ENCODE measurements at regions not wholly inside any gene's neighbourhood (a gene's known extent, or its start where the extent isn't known, plus 50 kb on each side); places are given as distances from the start of the nearest gene placed in this dataset.

DNA sequence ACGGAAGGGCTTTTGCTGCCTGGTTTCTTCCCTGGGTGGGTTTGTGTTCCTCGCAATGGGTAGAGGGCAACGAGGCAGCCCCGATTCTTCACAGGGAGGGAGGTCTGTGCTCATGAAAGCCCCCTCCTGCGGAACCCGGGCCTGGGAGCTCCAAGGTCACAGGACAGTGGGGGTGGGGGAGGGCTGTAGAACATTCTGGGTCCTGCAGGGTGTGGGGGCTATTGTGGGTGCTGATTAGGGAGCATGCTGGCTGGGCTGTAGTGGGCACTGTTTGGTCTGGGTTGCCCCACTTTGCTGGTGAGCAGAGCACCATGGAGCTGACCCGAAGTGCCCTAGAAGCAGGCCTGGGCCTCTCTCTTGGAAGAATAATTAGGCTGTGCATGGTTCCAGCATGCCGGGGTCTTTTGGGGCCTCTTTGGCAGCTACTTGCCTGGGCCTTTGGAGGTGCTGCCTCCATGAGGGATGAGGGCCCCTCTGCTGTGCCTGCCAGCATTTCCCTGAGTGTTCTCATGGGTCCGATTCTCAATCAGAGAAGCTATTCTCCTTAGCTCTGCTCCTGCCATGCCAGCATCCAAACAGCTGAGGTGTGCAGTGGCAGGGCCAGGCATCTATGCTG lies 232.2 kb upstream of the HS6ST1 start:
- Histone ChIP-seq H3K27ac (no peak overlapping the region), H3K9ac (no peak overlapping the region), H2AFZ (ENCODE audit: low read depth) (no peak overlapping the region), H3K36me3 (ENCODE audit: insufficient read depth) (no peaks in the 10 kb centered on the region), H3K4me1 (ENCODE audit: low read depth, poor library complexity, severe bottlenecking) (no peaks in the 10 kb centered on the region), H4K20me1 (ENCODE audit: insufficient read depth) (no peaks in the 10 kb centered on the region), H3K79me2 (ENCODE audit: insufficient read depth, low read depth) (no peaks in the 10 kb centered on the region), H3K4me2 (no peak overlapping the region), H3K4me3 (IDR thresholded peaks at IDR 0.05; ENCODE audit: insufficient read depth, low read depth, low read length) (no peak overlapping the region), H3K27me3 (ENCODE audit: insufficient read depth, low read depth) (no peaks in the 10 kb centered on the region)
- TF ChIP-seq, protein P1, sequence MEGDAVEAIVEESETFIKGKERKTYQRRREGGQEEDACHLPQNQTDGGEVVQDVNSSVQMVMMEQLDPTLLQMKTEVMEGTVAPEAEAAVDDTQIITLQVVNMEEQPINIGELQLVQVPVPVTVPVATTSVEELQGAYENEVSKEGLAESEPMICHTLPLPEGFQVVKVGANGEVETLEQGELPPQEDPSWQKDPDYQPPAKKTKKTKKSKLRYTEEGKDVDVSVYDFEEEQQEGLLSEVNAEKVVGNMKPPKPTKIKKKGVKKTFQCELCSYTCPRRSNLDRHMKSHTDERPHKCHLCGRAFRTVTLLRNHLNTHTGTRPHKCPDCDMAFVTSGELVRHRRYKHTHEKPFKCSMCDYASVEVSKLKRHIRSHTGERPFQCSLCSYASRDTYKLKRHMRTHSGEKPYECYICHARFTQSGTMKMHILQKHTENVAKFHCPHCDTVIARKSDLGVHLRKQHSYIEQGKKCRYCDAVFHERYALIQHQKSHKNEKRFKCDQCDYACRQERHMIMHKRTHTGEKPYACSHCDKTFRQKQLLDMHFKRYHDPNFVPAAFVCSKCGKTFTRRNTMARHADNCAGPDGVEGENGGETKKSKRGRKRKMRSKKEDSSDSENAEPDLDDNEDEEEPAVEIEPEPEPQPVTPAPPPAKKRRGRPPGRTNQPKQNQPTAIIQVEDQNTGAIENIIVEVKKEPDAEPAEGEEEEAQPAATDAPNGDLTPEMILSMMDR (conservative IDR thresholded peaks at IDR 0.05; ENCODE audit: low read depth, low read length), result no peak

DNA sequence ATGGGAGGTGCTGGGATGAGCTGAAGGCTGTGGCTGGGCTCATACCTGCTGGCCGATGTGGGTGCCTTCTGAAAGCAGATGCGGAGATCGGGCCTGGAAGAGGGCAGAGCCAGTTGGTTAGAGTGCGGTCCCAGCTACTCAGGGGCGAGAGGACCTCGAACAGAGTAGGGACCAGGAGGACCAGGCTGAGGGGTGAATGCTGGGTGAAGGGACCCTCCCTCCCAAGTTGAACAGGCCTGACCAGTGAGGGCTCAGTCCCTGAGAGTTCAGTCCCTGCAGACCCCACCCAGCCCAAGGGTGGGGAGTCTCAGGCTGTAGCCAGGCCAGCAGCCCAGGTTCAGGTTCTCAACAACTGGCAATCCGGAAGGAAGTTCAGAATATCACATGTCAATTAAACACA lies 232.8 kb upstream of the HS6ST1 start:
- TF ChIP-seq, protein P1 (conservative IDR thresholded peaks at IDR 0.05; ENCODE audit: low read depth, low read length), result no peak
- no peak overlapping the region for H3K9ac ChIP-seq
- H3K27me3 ChIP-seq (ENCODE audit: insufficient read depth, low read depth), result no peaks in the 10 kb centered on the region
- H3K4me2 ChIP-seq, result no peak overlapping the region
- H3K4me1 ChIP-seq (ENCODE audit: low read depth, poor library complexity, severe bottlenecking), result no peaks in the 10 kb centered on the region
- no peaks in the 10 kb centered on the region for H4K20me1 ChIP-seq (ENCODE audit: insufficient read depth)
- no peak overlapping the region for H3K4me3 ChIP-seq (IDR thresholded peaks at IDR 0.05; ENCODE audit: insufficient read depth, low read depth, low read length)
- no peak overlapping the region for H3K27ac ChIP-seq
- no peak overlapping the region for H2AFZ ChIP-seq (ENCODE audit: low read depth)
- H3K79me2 ChIP-seq (ENCODE audit: insufficient read depth, low read depth), result no peaks in the 10 kb centered on the region
- H3K36me3 ChIP-seq (ENCODE audit: insufficient read depth), result no peaks in the 10 kb centered on the region

DNA sequence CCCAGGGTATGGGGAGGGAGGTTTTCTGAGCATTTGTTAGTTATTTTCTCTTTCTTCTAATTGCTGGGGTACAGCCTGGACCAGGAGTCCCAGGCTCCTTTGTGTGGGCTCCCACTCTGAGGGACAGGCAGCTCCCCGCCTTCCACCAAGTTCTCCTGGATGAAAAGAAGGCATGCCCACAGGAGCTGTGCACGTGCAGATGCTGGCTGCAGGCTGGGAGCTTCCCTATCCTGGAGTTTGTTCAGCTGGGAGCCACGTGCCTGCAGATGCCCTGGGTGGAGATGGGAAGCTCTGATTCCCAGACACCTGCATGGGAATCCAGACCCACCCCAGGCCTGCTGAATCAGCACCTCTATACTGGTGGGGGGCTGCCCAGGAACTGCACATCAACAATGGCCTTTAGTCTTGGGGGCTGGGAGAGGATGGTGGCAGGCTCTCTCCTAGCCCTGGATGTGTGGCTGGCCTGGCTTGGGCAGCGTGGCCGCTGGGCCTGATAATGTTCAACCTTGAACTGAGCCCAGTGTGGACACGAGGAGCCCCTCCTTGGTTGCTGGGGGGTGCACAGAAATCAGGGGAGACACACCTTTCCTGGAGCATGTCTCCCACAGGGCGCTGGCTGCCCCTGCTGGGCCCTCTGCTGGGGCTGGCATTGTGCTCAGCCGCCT lies 233.6 kb upstream of the HS6ST1 start:
- Histone ChIP-seq H3K79me2 (ENCODE audit: insufficient read depth, low read depth) (no peaks in the 10 kb centered on the region), H3K27ac (no peak overlapping the region), H3K4me2 (no peak overlapping the region), H4K20me1 (ENCODE audit: insufficient read depth) (no peaks in the 10 kb centered on the region), H3K27me3 (ENCODE audit: insufficient read depth, low read depth) (no peaks in the 10 kb centered on the region), H3K4me3 (IDR thresholded peaks at IDR 0.05; ENCODE audit: insufficient read depth, low read depth, low read length) (no peak overlapping the region), H3K9ac (no peak overlapping the region), H3K36me3 (ENCODE audit: insufficient read depth) (no peaks in the 10 kb centered on the region), H3K4me1 (ENCODE audit: low read depth, poor library complexity, severe bottlenecking) (no peaks in the 10 kb centered on the region), H2AFZ (ENCODE audit: low read depth) (no peak overlapping the region)
- TF ChIP-seq, protein P1 (conservative IDR thresholded peaks at IDR 0.05; ENCODE audit: low read depth, low read length), result no peak

DNA sequence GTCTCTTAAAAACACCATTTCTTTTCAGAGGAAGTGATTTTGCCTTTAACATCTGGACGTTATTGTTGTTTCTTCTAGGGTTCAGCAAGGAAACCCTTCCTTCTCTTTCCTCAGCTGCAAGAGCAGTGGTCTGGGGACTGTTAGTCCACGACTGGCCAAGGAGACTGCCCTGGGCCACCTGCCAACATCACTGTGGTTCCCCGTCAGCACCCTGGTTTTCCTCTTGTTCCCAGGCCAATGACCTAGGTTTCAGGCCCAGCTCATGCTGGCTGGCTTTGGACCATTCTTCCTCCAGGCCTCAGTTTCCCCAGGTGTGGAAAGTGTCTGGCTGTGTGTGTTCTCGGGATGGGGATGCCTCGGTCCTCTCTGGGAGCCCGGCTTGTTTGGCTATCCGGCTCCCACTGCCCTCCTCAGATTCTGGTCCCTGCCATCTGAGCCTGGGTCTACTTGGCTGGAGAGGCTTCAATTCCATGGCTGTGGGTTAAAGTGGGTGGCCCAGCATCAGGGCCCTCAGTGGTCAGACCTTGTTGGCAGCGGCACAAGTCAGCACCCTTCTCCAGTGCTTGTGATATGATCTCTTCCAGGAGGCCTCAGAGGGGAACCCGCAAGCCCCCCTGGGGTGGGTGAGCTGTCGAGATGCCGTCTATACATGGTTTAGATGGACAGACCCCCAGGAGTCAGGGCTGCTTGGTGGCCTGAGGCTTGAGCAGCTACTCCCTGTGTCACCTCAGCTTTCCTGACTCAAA lies 234.3 kb upstream of the HS6ST1 start:
- Histone ChIP-seq H3K36me3 (ENCODE audit: insufficient read depth) (no peaks in the 10 kb centered on the region), H3K4me3 (IDR thresholded peaks at IDR 0.05; ENCODE audit: insufficient read depth, low read depth, low read length) (no peak overlapping the region), H2AFZ (ENCODE audit: low read depth) (no peak overlapping the region), H3K79me2 (ENCODE audit: insufficient read depth, low read depth) (no peaks in the 10 kb centered on the region), H4K20me1 (ENCODE audit: insufficient read depth) (no peaks in the 10 kb centered on the region), H3K4me1 (ENCODE audit: low read depth, poor library complexity, severe bottlenecking) (no peaks in the 10 kb centered on the region), H3K4me2 (no peak overlapping the region), H3K27me3 (ENCODE audit: insufficient read depth, low read depth) (no peaks in the 10 kb centered on the region), H3K27ac (no peak overlapping the region), H3K9ac (no peak overlapping the region)
- TF ChIP-seq, protein P1 (conservative IDR thresholded peaks at IDR 0.05; ENCODE audit: low read depth, low read length), result no peak

Measured in KMS-11 (cell line).